ENCODE measurements at regions not wholly inside any gene's neighbourhood (a gene's known extent, or its start where the extent isn't known, plus 50 kb on each side); places are given as distances from the start of the nearest gene placed in this dataset.
"Not testable (repeated sequence)": the region's sequence is repeated elsewhere in the genome, so short reads cannot be mapped to it uniquely, and the experiment has no call there.

DNA sequence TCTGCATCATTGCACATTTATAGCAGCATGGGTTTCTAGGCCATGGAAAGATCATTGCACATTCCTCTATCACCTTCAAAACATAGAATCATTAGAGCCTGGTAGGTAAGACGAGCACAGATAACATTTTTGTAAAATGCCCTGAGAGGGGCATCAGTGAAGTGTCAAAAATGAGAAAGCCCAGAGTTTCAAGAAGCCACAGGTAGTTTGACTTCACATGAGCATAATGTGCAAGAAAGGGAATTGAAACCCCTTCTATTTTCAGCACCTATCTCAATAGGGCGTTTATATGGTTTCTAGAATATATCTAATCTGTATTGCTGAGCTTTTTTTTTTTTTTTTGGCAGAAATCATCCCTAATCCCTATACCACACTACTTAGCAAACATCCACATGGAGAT, 2441.7 kb downstream of the ARAP2 start:
- no peak for DNase-seq

DNA sequence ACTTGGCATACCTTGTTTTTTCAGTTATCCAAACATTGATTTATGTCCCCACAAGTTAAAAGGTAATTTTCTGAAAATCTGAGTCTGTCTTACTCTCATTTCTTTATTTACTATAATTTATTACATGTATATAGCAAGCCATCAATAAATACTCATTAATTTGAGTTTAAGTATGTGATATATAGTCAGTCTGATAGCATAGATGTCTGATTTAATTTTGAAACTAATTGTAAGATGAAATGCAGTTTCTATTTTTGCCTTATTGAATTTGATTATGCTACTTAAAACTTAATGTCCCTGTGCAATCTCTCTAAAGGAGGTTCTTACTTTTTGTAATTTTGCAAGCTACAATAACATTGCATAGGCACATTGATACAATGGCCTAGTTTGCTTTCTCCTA, 2418.6 kb downstream of the ARAP2 start:
- no peak for DNase-seq

DNA sequence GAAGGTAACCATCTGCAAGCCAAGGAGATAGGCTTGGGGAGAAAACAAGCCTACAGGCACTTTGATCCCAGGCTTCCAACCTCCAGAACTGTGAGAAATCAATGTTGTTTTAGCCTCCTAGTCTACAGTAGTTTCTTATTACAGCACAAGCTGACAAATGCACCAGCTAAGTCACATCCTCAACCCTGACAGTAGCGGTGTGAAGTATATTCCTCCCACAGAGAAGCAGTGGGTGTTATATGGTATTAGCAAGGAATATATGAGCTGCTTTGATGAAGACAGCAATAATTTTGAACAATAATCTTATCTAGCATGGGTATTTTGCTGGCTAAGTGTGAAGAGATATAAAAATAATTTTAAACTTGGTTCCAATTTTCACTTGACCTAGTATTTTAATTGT, 2415.0 kb downstream of the ARAP2 start:
- not testable (repeated sequence) for DNase-seq

DNA sequence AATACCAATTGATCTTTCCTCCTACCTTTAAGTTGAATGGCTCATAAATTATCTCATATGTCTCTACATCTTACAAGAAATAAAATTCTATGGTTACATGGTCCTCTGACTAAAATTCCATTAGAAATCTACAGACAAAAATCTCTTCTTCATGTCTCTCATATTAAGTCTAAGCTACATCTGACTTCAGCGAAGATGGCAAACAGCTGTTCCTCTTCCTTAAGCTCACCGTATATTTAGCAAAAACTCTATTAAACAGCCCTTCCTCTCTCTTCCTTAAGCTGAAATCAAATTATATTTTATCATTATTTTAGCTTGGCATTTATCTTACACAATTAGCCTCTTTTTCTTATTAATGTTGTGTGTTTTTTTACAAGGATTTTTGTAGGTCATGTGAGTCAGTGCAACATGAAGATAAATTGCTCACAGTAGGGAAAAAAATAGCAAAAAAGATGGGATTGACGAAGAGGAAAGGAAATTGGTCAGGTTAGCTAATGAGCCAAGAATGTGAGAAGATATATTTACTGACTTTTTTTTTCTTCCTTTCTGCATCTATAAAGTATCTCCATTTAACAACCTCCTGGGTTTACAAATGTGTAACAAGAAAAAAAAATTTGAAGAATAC, 2412.8 kb downstream of the ARAP2 start:
- no peak for DNase-seq

DNA sequence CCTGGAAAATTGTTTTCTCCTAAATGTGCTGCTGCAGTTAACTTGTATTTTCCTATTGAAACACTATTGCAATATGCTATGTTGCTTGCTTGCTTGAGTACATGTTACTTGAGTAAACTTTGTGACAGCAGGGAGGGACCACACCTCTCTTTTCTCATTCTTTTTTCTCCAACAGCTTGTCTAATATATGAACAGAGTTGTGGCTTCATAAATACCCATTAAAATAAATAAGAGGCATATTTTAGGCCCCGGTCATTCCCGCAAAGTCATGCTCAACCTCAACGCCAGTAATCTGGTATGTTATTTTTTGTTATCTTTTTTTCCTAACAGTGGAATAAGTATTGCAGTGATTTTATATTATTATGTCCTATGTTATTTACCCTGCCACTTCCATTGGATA, 2408.6 kb downstream of the ARAP2 start:
- DNase-seq: not testable (repeated sequence)

DNA sequence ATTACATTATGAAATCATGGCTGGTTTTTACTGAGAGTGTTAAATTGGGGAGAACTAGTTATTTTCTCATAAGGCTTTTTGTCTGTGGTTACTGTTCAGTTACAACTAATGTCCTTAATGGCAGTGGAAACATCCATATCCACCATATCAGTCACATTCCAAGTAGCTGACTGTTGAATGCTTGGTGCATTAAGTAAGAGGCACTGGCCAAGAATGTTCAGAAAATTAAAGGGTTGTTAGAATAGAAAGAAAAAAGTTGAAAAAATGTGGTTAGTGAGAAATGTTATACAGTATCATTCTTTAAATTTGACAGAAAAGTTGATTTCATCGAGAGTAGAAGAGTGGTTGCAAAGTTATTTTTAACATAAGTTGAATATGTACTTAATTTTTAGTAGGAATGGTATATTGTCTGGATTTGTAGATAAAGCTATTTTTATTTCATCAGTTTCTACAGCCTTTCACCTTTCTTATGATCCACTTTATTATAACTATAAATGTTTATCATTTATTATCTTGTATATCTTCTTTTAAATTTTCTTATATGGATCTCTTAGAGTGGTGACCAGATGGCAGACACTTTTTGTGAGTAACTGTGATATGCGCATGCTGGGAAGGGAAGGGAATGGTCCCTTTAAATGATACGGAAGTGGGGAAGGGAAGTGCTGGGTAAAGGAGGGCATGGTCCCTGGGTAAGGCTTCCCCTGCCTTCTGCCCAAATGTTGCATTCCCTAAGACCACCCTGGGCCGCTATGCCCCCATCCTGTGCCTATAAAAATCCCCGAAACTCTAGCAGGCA, 2407.1 kb downstream of the ARAP2 start:
- no peak for DNase-seq

DNA sequence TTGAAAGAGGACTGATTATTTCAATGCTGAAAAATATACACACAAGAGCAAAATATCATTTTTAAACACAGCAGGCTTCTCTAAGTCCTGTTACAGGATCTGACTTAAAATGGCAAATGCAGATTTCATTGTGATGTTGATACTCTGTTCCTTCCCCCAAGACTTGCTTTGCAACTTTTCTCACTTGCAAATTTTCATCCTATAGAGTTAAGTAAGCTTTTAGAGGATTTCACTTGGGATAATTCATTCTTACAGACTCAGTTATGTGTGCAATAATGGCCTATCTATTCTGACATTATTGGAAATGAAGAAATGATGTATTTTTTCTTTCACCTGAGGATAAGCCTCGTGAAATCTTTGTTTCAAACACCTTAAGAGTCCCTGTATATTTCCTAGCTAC, 2403.2 kb downstream of the ARAP2 start:
- no peak for DNase-seq

DNA sequence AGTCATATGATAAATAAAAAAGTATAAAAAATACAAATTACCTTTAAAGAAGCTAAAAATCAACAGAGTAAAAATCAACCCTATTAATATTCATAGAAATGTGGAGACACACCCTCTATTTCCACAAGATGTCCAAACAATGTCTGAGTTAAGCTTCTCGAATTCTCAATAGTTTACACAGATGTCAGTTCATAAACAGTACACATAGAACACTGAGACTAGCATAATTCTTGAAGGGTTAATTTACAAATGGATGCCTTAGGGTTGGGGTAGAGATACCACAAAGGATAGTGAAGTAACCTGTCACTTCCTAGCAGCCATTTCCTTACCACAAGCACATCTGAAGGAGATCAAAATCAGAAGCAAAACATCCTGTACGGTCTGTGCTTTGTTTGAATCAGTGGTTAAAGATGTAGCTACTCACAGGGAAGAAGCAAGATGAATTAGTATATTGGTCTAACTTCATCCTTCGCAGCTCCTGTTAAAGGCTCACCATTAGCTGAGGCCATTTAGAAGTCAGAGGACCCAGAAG, 2393.9 kb downstream of the ARAP2 start:
- no peak for DNase-seq

DNA sequence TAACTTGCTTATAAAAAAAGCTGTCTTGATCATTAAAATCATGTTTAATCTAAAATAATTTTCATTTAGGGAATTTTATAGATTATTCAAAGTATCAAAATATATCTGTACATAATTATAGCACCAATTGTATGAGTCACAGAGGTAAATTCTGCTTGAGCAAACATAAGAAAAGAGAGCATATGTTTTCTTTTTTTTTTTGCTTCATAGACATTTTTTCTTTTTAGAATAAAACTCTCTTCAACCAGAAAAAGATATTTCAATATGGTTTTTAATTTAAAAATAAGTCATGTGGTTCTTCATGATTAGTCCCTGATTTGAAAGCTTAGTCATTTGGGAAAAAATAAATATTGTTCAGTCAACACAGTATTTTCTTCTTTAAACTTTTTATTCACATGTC, 2390.6 kb downstream of the ARAP2 start:
- not testable (repeated sequence) for DNase-seq

DNA sequence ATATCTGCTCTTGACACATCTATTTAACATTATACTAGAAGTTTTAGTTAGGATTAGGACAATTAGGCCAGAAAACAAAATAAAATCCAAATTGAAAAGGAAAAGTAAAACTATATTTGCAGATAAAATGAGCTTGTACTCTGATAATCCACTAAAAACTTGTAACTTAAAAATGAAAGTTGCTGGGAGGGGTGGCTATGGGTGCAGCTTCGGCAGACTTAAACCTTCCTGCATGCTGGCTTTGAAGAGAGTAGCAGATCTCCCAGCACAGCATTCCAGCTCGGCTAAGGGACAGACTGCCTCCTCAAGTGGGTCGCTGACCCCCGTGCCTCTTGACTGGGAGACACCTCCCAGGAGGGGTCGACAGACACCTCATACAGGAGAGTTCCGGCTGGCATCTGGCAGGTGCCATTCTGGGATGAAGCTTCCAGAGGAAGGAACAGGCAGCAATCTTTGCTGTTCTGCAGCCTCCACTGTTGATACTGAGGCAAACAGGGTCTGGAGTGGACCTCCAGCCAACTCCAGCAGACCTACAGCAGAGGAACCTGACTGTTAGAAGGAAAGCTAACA, 2379.9 kb downstream of the ARAP2 start:
- DNase-seq: no peak

DNA sequence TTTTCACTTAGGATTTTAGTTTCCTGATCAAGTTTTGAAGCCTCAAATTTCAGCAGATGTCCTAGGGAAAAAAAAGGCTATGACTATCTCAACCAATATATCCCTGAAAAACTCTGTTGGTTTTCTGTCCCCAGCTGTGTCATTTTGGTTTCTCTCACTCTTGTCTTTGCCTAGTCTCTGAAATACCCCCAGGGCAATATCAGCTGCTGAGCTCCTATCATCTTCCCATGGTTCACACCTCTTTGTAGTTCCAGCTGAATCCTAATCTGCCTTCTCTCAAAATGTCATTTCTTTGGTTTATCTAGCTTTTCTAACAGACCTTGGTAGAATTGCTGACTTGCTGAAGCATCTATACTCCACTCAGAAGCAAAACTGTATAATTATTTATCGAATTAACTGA, 2370.5 kb downstream of the ARAP2 start:
- DNase-seq: no peak

DNA sequence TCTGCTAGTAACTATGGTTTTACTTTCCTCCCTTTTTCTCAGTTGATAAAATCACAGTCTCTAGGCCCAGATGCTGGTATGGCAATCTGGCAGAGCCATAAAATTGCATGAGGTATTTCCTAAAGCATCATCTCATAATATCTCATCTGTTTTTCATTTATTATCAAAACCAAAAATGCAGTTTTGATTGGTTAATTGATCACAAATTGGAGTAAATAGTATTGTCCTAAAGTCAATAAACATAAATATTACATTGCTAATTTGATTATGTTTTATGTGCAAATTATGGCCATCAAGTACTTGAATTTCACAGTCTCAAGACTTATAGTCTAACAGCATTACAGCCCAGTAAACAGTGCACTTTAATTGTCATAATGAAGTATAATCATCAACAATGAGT, 2365.6 kb downstream of the ARAP2 start:
- no peak for DNase-seq

DNA sequence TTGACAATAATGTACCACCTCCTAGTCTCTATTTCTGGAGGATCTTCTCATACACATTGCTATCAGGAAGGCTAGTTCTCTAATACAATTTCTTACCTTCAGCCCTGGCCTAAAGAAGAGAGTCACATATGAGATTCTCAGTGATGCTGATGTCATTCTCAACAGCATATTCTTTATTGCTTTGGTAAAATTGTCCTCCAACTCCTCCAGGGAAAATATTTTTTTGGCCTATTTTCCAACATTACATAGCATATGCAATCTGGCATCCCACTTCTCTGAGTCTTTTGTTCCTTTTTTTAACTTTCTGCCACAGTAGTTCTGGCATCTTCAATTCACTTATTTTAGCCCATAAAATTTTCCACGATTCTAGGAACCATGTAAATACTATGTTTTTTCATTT, 2363.1 kb downstream of the ARAP2 start:
- no peak for DNase-seq

DNA sequence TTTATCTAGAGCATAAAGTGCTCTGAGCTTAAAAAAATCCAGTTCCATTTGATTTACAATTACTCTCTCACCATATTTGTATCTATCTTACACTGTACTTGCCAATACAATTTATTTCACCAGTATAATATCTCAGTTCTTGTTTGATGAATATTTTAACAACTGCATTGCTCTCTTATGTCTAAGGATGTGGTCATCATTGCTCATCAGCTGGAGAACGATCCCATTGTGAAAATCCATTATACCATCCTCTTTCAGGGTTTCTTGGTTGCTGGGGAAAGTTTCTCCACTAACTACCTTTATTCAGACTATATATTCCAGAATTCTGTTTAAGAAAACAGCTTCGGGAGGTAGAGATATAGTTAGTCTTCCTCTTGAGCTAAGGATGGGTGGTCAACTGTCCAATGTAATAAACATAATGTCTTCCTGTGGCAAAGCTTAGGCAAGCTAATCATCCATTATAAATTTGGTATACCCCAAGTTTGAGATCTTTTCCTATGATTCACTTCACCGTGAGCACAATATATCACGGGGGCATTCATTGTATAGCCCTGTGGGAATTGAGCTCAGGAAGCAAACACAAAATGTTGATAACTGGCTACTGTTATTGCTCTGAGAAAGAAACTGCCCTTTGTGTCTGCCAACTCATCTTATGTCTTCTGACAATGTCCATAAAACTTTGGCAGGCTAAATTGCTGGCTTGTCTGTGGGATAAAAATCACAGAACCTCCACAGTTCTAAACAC, 2361.9 kb downstream of the ARAP2 start:
- no peak for DNase-seq

DNA sequence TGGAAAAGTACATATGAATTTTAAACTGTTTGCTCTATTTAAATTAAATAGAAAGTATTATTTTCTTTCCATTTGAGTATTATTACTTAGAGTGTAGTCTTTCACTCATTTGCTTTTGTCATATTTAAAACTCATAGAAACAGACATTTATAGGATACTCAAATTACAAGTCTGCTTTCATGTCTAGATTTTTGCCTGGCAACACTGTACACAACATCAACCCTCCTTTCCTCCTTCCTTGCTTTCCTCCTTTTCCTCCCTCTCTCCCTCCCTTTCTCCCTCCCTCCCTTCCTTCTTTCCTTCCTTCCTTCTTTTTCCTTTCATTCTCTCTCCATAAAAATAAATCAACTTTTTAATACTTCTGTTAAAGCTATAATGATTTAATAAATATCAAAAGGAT, 2361.2 kb downstream of the ARAP2 start:
- no peak for DNase-seq

DNA sequence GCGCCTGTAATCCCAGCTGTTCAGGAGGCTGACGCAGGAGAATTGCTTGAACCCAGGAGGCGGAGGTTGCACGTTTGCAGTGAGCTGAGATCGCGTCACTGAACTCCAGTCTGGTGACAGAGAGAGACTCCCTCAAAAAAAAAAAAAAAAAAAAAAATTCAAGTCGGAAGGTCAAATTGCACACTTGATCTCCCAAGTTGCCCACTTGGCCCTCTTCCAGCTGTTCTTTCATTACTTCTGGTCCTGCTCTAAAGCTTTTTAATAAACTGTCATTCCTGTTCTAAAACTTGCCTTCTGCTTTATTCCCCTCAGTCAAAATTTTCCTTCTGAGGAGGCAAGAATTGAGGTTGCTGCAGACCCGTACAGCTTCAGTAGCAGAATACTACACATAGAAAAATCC, 2358.0 kb downstream of the ARAP2 start:
- DNase-seq: no peak

DNA sequence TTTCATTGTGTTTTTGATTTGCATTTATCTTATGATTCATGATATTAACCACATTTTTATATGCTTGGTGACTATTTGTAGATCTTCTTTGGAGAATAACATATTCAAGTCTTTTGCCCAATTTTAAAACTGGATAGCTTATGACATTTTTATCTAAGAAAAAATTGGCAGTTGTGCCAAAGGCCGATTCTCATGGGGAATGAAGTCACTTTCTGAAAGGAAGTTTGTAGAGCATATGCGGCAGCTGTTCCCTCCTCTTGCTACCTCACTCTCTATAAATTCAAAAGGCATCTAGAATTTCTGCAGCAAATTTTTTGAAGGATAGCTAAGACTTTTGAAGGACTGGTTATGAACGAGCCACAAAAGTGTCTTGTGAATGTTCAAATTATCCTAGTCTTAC, 2353.5 kb downstream of the ARAP2 start:
- DNase-seq: no peak

DNA sequence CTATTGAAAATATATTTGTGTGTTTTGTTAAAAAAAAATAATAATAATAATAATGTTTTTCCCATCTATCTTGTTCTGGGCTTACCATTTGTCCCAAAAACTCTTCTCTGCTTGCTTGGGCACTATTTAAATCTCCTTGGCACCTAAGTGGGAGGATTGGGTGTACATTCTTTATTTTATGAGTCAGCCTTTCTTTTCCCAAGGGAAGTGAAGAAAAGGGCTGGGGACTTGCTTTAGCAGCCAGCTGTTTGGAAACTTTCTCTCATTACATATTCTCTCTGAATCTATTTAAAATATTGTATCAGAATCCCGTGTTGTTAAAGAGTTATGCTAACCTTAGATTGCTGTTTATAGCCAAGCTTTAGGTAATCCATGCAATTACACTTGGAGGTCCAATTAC, 2332.4 kb downstream of the ARAP2 start:
- DNase-seq: no peak

DNA sequence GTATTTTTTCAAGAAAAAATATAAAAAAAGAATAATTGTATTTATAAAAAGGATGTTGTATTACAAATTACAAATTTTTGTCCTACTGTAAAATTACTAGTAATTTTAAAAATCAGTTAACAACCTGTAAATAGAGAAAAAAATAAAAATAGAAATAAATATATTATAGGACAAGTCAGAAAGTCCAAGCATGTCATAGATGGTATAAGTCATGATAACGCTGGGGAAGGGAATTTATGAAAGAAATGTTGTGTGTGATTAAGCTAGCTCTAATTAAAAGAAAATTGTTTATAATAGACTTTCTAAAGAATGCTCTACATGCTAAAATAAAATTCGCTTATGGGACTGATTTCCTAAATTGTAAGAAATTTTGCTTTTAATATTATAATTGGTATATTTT, 2329.9 kb downstream of the ARAP2 start:
- no peak for DNase-seq

DNA sequence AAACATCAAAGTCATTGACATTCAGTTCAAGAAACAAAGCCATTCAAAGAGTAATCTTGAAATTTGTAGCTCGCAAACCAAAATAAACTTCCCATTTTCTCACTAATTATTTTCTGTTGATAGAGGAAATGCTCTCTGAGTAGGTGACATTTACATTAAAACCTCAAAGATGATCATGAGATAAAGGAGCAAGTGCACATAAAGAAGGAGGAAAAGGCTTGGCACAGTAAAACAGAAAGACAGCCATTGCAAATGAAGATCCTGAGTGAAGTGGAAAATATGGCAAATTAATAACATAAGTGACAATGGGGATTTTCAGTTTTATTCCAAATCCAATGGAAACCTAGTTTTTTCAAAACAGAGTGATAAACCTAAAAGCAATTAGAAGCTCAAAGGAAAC, 2320.8 kb downstream of the ARAP2 start:
- no peak for DNase-seq

DNA sequence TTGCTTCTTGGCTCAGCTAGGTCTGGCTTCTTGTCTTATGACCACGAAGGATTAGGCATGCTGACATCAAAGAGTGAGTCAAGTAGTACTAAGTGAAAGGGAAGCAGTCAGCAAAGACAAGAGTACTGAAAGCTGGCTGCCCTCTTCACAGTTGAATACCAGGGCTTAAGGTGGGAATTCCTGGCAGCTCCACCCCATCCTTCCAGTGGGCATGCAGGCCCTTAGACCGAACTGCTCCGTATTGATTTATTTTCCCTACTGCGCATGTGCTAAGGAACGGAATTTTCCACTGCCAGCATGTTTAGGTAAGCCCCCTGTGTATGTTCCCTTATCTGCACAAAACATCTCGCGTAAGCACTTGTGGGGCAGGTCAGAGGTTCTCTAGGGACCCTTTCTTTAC, 2320.1 kb downstream of the ARAP2 start:
- no peak for DNase-seq

DNA sequence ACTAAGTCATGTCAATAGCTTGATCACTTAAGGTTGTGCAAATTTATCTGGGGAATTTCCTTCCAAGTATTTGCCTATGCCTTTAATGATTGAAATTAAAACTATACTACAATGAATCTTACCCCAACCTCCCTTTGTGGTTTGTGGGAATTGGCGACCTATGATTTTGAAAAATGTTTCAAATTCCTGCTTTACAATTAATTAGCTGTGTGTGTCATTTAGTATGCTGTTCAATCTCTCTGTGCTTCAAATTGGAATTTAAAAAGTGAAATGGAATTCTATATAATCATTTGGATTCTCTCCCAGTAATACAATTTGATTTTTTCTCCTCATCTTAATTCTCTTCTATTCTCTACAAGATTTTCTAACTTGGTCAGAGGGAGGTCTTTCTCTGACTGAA, 2319.5 kb downstream of the ARAP2 start:
- no peak for DNase-seq

DNA sequence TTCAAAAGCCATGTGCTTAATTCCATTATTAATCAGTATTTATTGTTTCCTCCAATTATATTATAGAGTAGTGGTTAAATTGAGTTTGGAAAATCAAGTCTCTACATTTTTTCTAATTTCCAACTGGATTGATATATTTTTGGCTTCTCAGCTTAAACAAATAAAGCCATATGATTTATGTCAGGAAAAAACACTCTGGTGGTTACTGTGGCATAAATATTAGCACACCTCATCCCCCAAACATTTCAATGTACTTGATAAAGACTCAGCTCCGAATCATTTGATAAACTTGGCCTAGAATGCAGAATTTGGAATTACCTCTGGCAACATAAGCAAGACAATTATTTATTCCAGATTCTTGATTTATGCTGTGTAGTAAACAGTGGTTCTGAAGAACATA, 2313.8 kb downstream of the ARAP2 start:
- no peak for DNase-seq

DNA sequence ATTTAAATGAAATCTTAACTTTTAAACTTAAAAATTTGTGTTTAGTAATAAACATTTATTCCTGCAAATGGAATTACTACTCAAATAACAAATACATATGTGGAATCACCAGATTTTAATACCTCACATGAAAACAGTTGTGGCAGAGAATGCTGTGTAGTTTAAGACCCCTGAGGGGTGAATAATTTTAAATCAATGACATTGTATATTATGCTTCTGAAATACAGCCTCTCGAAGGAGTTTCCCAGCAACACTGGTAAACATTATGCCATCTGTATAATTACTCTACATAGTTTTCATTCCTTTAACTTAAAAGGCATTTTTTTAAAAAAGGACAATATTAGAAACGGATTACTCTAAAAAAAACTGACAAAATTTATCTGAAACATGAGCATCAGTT, 2313.3 kb downstream of the ARAP2 start:
- no peak for DNase-seq
